CD8-positive, alpha-beta memory T cell (primary cell): ENCODE measurements at regions not wholly inside any gene's neighbourhood (a gene's known extent, or its start where the extent isn't known, plus 50 kb on each side); places are given as distances from the start of the nearest gene placed in this dataset.

ENCODE experiments used
- CTCF ChIA-PET: fragments of 350-600 bp; sonication (Branson Sonifier 250); formaldehyde crosslinking; loops from one replicate; lab custom pipeline; 2021; ENCODE audit warnings: antibody characterized with exemption; lab: Charles Lee
- POLR2A ChIA-PET: fragments of 350-600 bp; sonication (Branson Sonifier 250); formaldehyde crosslinking; loops from one replicate; lab custom pipeline; 2021; ENCODE audit warnings: antibody characterized with exemption; lab: Charles Lee
- DNase-seq, 5 donors: peaks; one replicate each; pipeline versions ENCODE4 v3.0.0 to v3.0.0-alpha.2; 2020 to 2022; ENCODE audit warnings: mixed read lengths in 1 of 5
- H3K27ac ChIP-seq: one replicate; pipeline ENCODE4 v1.7.0; 2013; ENCODE audit warnings: low read depth, mild to moderate bottlenecking, low read length, moderate library complexity
- H3K27me3 ChIP-seq: 2 replicates; pipeline ENCODE4 v1.7.0; 2013; ENCODE audit warnings: low read length, mild to moderate bottlenecking; ENCODE audit not compliant: insufficient read depth, poor library complexity, severe bottlenecking
- H3K36me3 ChIP-seq: 2 replicates; pipeline ENCODE4 v1.7.0; 2013; ENCODE audit warnings: mild to moderate bottlenecking, low read length, moderate library complexity; ENCODE audit not compliant: insufficient read depth
- H3K4me1 ChIP-seq: 2 replicates; pipeline ENCODE4 v1.7.0; 2013; ENCODE audit warnings: mild to moderate bottlenecking, low read length, moderate library complexity; ENCODE audit not compliant: insufficient read depth
- H3K4me3 ChIP-seq: 2 replicates; pipeline ENCODE4 v1.7.0; 2013; ENCODE audit warnings: mild to moderate bottlenecking, low read length
- H3K9me3 ChIP-seq: 2 replicates; pipeline ENCODE4 v1.7.0; 2013; ENCODE audit warnings: mild to moderate bottlenecking, low read length
- H3K27ac Mint-ChIP-seq, 8 donors: one replicate each; pipeline ENCODE4 v1.8.0; 2020 to 2021; ENCODE audit warnings: mixed read lengths in 8 of 8, mild to moderate bottlenecking in 6 of 8, inconsistent platforms in 3 of 8, moderate library complexity in 3 of 8
- H3K27me3 Mint-ChIP-seq, 2 donors: one replicate each; pipeline ENCODE4 v1.8.0; 2020 to 2021; ENCODE audit warnings: mixed read lengths in 2 of 2, mild to moderate bottlenecking in 1 of 2, moderate library complexity in 1 of 2
- H3K36me3 Mint-ChIP-seq, 3 donors: one replicate each; pipeline ENCODE4 v1.8.0; 2020 to 2021; ENCODE audit warnings: mixed read lengths in 3 of 3, inconsistent platforms in 1 of 3, mild to moderate bottlenecking in 1 of 3
- H3K4me1 Mint-ChIP-seq, 3 donors: one replicate each; pipeline ENCODE4 v1.8.0; 2020 to 2021; ENCODE audit warnings: mixed read lengths in 3 of 3, inconsistent platforms in 1 of 3, mild to moderate bottlenecking in 1 of 3
- H3K4me3 Mint-ChIP-seq, 7 donors: one replicate each; pipeline ENCODE4 v1.8.0; 2020 to 2021; ENCODE audit warnings: mixed read lengths in 7 of 7, mild to moderate bottlenecking in 6 of 7, moderate library complexity in 4 of 7, inconsistent platforms in 2 of 7
- H3K9me3 Mint-ChIP-seq, 5 donors: one replicate each; pipeline ENCODE4 v1.8.0; 2020 to 2022; ENCODE audit warnings: mixed read lengths in 5 of 5, mild to moderate bottlenecking in 3 of 5, moderate library complexity in 2 of 5, inconsistent platforms in 1 of 5

GRCh38 chr10:105391670-105392351 lies 750.7 kb downstream of the SORCS3 start:
- H3K4me1 ChIP-seq, result no peaks in the 10 kb centered on the region
- H3K27me3 ChIP-seq, result no peaks in the 10 kb centered on the region
- no peaks in the 10 kb centered on the region for H3K4me1 Mint-ChIP-seq
- no peak overlapping the region for H3K27ac ChIP-seq
- H3K4me3 ChIP-seq, result no peak overlapping the region
- no peak for DNase-seq
- ChIA-PET POLR2A (interaction anchor here (0.6 kb wide), 1 partner anchor 155 kb away, joined by 3 read pairs; no protein-coding TSS in a partner anchor), CTCF (no interaction called here)
- H3K36me3 ChIP-seq, result no peaks in the 10 kb centered on the region
- H3K36me3 Mint-ChIP-seq, result no peaks in the 10 kb centered on the region
- peaks cover 4 to 14% (median 10%) of the 10 kb centered on the region in 5 donors for H3K9me3 Mint-ChIP-seq
- H3K27ac Mint-ChIP-seq, result no peak overlapping the region
- H3K4me3 Mint-ChIP-seq, result no peak overlapping the region
- H3K27me3 Mint-ChIP-seq, result peaks cover 0 to 2% of the 10 kb centered on the region in 2 donors
- no peaks in the 10 kb centered on the region for H3K9me3 ChIP-seq

DNA sequence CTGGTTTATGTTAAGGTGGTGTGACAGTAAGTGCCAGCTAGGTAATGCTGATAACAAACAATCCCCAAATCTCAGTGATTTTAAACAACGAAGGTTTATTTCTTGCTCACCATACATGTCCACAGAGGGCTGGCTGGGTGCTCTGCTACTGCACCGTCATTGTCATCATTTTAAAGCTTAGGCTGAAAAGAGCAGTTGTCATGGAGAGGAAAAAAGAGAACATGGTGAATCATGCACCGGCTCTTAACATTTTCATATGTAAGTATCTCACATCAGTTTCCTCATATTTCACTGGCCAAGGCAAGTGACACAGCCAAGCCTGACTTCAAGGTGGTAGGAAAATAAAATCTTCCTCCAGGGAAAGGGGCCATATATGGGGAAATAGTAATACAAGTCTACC lies 746.9 kb downstream of the SORCS3 start:
- peaks cover 3 to 14% (median 11%) of the 10 kb centered on the region in 5 donors for H3K9me3 Mint-ChIP-seq

DNA sequence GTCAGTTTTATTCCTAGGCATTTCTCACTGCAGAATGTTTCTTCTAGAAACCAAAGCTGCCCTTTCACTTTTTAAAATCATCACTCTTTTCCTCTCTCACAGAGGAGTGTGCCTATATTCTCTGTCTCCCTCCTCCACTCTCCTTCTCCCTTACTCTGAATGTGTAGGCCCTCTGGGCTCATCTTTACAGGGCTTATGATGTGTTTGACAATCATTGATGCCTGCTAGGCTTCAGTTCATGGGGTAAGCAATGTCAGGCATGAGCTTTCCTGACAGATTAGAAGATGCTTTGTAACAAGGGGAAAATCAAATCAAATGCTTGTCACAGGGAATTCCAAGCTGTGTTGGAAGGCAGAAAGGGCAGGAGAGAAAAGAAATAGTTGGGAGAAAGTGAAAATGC lies 742.9 kb downstream of the SORCS3 start:
- POLR2A ChIA-PET, result no interaction called here
- CTCF ChIA-PET, result no interaction called here
- H3K27me3 Mint-ChIP-seq, result peaks cover 0 to 2% of the 10 kb centered on the region in 2 donors

More for the DNA sequence above, 746.9 kb downstream of the SORCS3 start:
- H3K4me1 Mint-ChIP-seq, result no peaks in the 10 kb centered on the region
- no peak for DNase-seq
- Histone ChIP-seq H3K4me1 (no peaks in the 10 kb centered on the region), H3K4me3 (no peak overlapping the region), H3K27me3 (no peaks in the 10 kb centered on the region), H3K27ac (no peak overlapping the region), H3K36me3 (no peaks in the 10 kb centered on the region), H3K9me3 (no peaks in the 10 kb centered on the region)
- no peak overlapping the region for H3K4me3 Mint-ChIP-seq
- no peak overlapping the region for H3K27ac Mint-ChIP-seq
- POLR2A ChIA-PET, result no interaction called here
- H3K27me3 Mint-ChIP-seq, result peaks cover 0 to 3% of the 10 kb centered on the region in 2 donors
- H3K36me3 Mint-ChIP-seq, result no peaks in the 10 kb centered on the region
- CTCF ChIA-PET, result no interaction called here

DNA sequence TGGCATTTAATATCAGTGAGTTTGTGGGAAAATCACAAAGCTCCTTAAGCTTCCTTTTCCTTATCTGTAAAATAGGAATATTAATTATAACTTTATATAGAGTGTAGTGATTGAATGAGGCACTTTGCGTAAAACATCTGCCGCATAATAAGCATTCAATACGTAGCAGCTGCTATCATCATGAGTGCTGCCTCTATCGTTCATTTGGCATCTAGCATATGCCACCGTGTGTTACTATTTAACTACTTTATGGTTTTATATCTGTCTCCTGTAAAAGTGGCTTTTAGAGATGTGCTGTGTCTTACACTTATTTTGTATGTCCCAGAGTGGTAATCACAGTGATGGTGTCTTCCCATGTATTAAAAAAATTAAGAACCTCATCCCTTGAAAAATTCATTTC lies 729.6 kb downstream of the SORCS3 start:
- no peak overlapping the region for H3K27ac ChIP-seq
- ChIA-PET CTCF (no interaction called here), POLR2A (no interaction called here)
- no peaks in the 10 kb centered on the region for H3K9me3 ChIP-seq
- H3K27me3 ChIP-seq, result no peaks in the 10 kb centered on the region
- H3K36me3 ChIP-seq, result no peaks in the 10 kb centered on the region
- no peak overlapping the region for H3K4me3 ChIP-seq
- H3K4me3 Mint-ChIP-seq, result no peak overlapping the region
- H3K27ac Mint-ChIP-seq, result no peak overlapping the region
- H3K9me3 Mint-ChIP-seq, result peaks cover 5 to 18% (median 11%) of the 10 kb centered on the region in 5 donors
- H3K4me1 ChIP-seq, result no peaks in the 10 kb centered on the region
- no peaks in the 10 kb centered on the region for H3K27me3 Mint-ChIP-seq
- H3K4me1 Mint-ChIP-seq, result no peaks in the 10 kb centered on the region
- no peaks in the 10 kb centered on the region for H3K36me3 Mint-ChIP-seq
- DNase-seq, result no peak

More for the DNA sequence above, 742.9 kb downstream of the SORCS3 start:
- Mint-ChIP-seq H3K4me3 (no peak overlapping the region), H3K27ac (no peak overlapping the region), H3K9me3 (peaks cover 0 to 14% (median 6%) of the 10 kb centered on the region in 5 donors), H3K4me1 (no peaks in the 10 kb centered on the region), H3K36me3 (no peaks in the 10 kb centered on the region)
- H3K9me3 ChIP-seq, result no peaks in the 10 kb centered on the region
- no peak overlapping the region for H3K4me3 ChIP-seq
- no peaks in the 10 kb centered on the region for H3K36me3 ChIP-seq
- H3K27me3 ChIP-seq, result no peaks in the 10 kb centered on the region
- no peaks in the 10 kb centered on the region for H3K4me1 ChIP-seq
- no peak overlapping the region for H3K27ac ChIP-seq
- DNase-seq, result no peak

- no peaks in the 10 kb centered on the region for H3K27me3 Mint-ChIP-seq
- no peaks in the 10 kb centered on the region for H3K9me3 ChIP-seq
- no peak for DNase-seq
- peaks cover 0 to 35% (median 7%) of the 10 kb centered on the region in 5 donors for H3K9me3 Mint-ChIP-seq
- no peaks in the 10 kb centered on the region for H3K4me1 ChIP-seq
- CTCF ChIA-PET, result no interaction called here
- no peak overlapping the region for H3K4me3 ChIP-seq
- H3K36me3 ChIP-seq, result no peaks in the 10 kb centered on the region
- no peak overlapping the region for H3K27ac ChIP-seq
- no peak overlapping the region for H3K4me3 Mint-ChIP-seq
- H3K36me3 Mint-ChIP-seq, result no peaks in the 10 kb centered on the region
- no peak overlapping the region for H3K27ac Mint-ChIP-seq
- POLR2A ChIA-PET, result no interaction called here
- H3K4me1 Mint-ChIP-seq, result no peaks in the 10 kb centered on the region
- no peaks in the 10 kb centered on the region for H3K27me3 ChIP-seq
These were observed 718.6 kb downstream of the SORCS3 start for GRCh38 chr10:105359708-105360107.

GRCh38 chr10:105358911-105359310 lies 717.8 kb downstream of the SORCS3 start:
- H3K4me1 ChIP-seq, result no peaks in the 10 kb centered on the region
- H3K36me3 ChIP-seq, result no peaks in the 10 kb centered on the region
- H3K27ac Mint-ChIP-seq, result no peak overlapping the region
- peaks cover 2 to 27% (median 5%) of the 10 kb centered on the region in 5 donors for H3K9me3 Mint-ChIP-seq
- DNase-seq, result no peak
- no peaks in the 10 kb centered on the region for H3K9me3 ChIP-seq
- H3K4me1 Mint-ChIP-seq, result no peaks in the 10 kb centered on the region
- no peaks in the 10 kb centered on the region for H3K27me3 Mint-ChIP-seq
- H3K27me3 ChIP-seq, result no peaks in the 10 kb centered on the region
- H3K36me3 Mint-ChIP-seq, result no peaks in the 10 kb centered on the region
- ChIA-PET CTCF (no interaction called here), POLR2A (no interaction called here)
- no peak overlapping the region for H3K4me3 ChIP-seq
- H3K27ac ChIP-seq, result no peak overlapping the region
- no peak overlapping the region for H3K4me3 Mint-ChIP-seq

GRCh38 chr10:105356626-105357025 lies 715.5 kb downstream of the SORCS3 start:
- no peak for DNase-seq
- POLR2A ChIA-PET, result no interaction called here
- H3K27ac Mint-ChIP-seq, result no peak overlapping the region
- H3K9me3 ChIP-seq, result no peaks in the 10 kb centered on the region
- no peaks in the 10 kb centered on the region for H3K27me3 ChIP-seq
- CTCF ChIA-PET, result no interaction called here
- H3K4me1 ChIP-seq, result no peaks in the 10 kb centered on the region
- H3K27ac ChIP-seq, result no peak overlapping the region
- H3K36me3 ChIP-seq, result no peaks in the 10 kb centered on the region
- no peaks in the 10 kb centered on the region for H3K36me3 Mint-ChIP-seq
- H3K4me3 ChIP-seq, result no peak overlapping the region
- H3K4me3 Mint-ChIP-seq, result no peak overlapping the region
- H3K9me3 Mint-ChIP-seq, result peaks cover 0 to 19% (median 7%) of the 10 kb centered on the region in 5 donors
- no peaks in the 10 kb centered on the region for H3K4me1 Mint-ChIP-seq
- no peaks in the 10 kb centered on the region for H3K27me3 Mint-ChIP-seq

- Histone ChIP-seq H3K9me3 (no peaks in the 10 kb centered on the region), H3K27me3 (no peaks in the 10 kb centered on the region), H3K36me3 (no peaks in the 10 kb centered on the region), H3K4me1 (no peaks in the 10 kb centered on the region), H3K4me3 (no peak overlapping the region), H3K27ac (no peak overlapping the region)
- Mint-ChIP-seq H3K9me3 (peaks cover 0 to 13% (median 7%) of the 10 kb centered on the region in 5 donors), H3K27ac (no peak overlapping the region), H3K36me3 (no peaks in the 10 kb centered on the region), H3K4me1 (no peaks in the 10 kb centered on the region), H3K27me3 (no peaks in the 10 kb centered on the region), H3K4me3 (no peak overlapping the region)
- DNase-seq, result no peak
- ChIA-PET POLR2A (no interaction called here), CTCF (no interaction called here)
These were observed 712.9 kb downstream of the SORCS3 start for GRCh38 chr10:105354010-105354409.
